Loucy (cell line): ENCODE measurements at regions not wholly inside any gene's neighbourhood (a gene's known extent, or its start where the extent isn't known, plus 50 kb on each side); places are given as distances from the start of the nearest gene placed in this dataset.

Source experiments
- EZH2phosphoT487 ChIP-seq: fragments of 200-600 bp; IDR thresholded peaks from 2 replicates; pipeline ENCODE4 v1.6.1; 2018; ENCODE audit warnings: antibody characterized with exemption, mild to moderate bottlenecking, moderate library complexity, borderline replicate concordance
- TF ChIP-seq, protein P1 (sequence below): fragments of 200-600 bp; sonication (generic); conservative IDR thresholded peaks from 2 replicates; pipeline ENCODE4 v1.5.1; 2014; ENCODE audit warnings: mild to moderate bottlenecking, antibody characterized with exemption, low read length

DNA sequence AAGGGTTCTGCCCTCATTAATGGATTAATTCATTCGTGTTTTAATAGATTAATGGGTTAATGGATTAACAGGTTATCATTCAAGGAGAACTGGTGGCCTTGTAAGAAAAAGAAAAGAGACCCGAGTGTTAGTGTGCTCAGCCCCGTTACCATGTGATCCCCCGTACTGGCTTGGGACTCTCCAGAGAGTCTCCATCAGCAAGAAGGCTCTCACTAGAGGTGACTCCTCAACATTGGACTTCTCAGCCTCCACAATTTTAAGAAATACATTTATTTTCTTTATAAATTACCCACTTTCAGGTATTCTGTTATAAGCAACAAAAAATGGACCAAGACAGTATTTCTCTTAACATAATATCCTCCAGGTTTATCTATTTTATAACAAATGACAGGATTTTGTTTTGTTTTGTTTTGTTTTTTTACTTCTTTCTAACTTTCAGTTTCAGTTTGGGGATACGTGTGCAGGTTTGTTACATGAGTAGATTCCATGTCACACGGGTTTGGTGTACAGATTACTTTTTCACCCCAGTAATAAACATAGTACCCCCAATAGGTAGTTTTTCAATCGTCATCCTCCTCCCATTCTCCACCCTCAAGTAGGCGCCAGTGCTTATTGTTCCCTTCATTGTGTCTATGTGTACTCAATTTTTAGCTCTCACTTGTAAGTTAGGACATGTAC lies 456.1 kb downstream of the DNAH5 start:
- no peak for TF ChIP-seq EZH2phosphoT487
- TF ChIP-seq, protein P1, sequence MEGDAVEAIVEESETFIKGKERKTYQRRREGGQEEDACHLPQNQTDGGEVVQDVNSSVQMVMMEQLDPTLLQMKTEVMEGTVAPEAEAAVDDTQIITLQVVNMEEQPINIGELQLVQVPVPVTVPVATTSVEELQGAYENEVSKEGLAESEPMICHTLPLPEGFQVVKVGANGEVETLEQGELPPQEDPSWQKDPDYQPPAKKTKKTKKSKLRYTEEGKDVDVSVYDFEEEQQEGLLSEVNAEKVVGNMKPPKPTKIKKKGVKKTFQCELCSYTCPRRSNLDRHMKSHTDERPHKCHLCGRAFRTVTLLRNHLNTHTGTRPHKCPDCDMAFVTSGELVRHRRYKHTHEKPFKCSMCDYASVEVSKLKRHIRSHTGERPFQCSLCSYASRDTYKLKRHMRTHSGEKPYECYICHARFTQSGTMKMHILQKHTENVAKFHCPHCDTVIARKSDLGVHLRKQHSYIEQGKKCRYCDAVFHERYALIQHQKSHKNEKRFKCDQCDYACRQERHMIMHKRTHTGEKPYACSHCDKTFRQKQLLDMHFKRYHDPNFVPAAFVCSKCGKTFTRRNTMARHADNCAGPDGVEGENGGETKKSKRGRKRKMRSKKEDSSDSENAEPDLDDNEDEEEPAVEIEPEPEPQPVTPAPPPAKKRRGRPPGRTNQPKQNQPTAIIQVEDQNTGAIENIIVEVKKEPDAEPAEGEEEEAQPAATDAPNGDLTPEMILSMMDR: no peak
